ENCODE measurements at regions not wholly inside any gene's neighbourhood (a gene's known extent, or its start where the extent isn't known, plus 50 kb on each side); places are given as distances from the start of the nearest gene placed in this dataset.

DNA sequence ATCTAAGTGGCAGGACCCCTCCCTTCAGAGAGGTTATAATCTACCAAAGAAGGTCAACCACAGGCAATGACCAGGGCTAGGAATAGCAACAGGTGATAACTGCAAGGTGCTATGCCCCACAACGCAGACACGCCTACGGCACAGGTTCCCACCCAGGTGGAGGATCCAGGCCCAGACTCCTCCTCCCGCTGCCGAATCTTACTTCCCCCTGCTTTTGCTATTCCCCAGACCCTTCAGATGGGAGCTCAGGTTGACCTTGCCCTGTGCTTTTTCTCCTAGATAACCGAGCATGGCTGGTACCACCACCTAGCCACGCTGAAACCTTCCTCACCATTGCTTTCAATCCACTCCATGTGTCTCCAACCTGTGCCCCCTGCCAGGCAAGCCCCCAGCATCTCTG is 142.2 kb upstream of the IGF1R start:
- Histone ChIP-seq H3K36me3 (ENCODE audit: insufficient read depth, low read length) (no peaks in the 10 kb centered on the region), H3K4me2 (ENCODE audit: low read length) (no peak overlapping the region), H3K9me3 (ENCODE audit: low read length) (no peaks in the 10 kb centered on the region), H3K79me2 (ENCODE audit: insufficient read depth, low read depth, low read length) (no peaks in the 10 kb centered on the region), H3K4me3 (ENCODE audit: low read depth, low read length, poor library complexity, severe bottlenecking) (no peak overlapping the region), H2AFZ (ENCODE audit: low read length) (no peak overlapping the region), H3K27ac (ENCODE audit: low read depth, low read length, poor library complexity, severe bottlenecking) (no peak overlapping the region), H4K20me1 (ENCODE audit: insufficient read depth, low read length) (no peaks in the 10 kb centered on the region), H3K4me1 (ENCODE audit: insufficient read depth, low read length, poor library complexity, severe bottlenecking) (no peaks in the 10 kb centered on the region), H3K9me2 (ENCODE audit: insufficient read depth, low read length) (no peaks in the 10 kb centered on the region)
- TF ChIP-seq, protein P1, sequence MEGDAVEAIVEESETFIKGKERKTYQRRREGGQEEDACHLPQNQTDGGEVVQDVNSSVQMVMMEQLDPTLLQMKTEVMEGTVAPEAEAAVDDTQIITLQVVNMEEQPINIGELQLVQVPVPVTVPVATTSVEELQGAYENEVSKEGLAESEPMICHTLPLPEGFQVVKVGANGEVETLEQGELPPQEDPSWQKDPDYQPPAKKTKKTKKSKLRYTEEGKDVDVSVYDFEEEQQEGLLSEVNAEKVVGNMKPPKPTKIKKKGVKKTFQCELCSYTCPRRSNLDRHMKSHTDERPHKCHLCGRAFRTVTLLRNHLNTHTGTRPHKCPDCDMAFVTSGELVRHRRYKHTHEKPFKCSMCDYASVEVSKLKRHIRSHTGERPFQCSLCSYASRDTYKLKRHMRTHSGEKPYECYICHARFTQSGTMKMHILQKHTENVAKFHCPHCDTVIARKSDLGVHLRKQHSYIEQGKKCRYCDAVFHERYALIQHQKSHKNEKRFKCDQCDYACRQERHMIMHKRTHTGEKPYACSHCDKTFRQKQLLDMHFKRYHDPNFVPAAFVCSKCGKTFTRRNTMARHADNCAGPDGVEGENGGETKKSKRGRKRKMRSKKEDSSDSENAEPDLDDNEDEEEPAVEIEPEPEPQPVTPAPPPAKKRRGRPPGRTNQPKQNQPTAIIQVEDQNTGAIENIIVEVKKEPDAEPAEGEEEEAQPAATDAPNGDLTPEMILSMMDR (conservative IDR thresholded peaks at IDR 0.05; ENCODE audit: low read length), result no peak
- TF ChIP-seq EZH2phosphoT487 (IDR thresholded peaks at IDR 0.05; ENCODE audit: borderline replicate concordance, low read depth, low read length), result no peak
- CTCF ChIA-PET (ENCODE audit: unreplicated experiment), result no interaction called here
- BruUV-seq (replicated peaks), result no TSS peak
- no peak for DNase-seq (ENCODE audit: low spot score)
- POLR2A ChIA-PET, result no interaction called here
- intact Hi-C loops (cut with micrococcal nuclease; ENCODE audit: unreplicated experiment), result no loop called here

- no peaks in the 10 kb centered on the region for H3K79me2 ChIP-seq (ENCODE audit: insufficient read depth, low read depth, low read length)
- no peaks in the 10 kb centered on the region for H3K9me2 ChIP-seq (ENCODE audit: insufficient read depth, low read length)
- no TSS peak for BruUV-seq (replicated peaks)
- H3K4me1 ChIP-seq (ENCODE audit: insufficient read depth, low read length, poor library complexity, severe bottlenecking), result no peaks in the 10 kb centered on the region
- H3K4me2 ChIP-seq (ENCODE audit: low read length), result no peak overlapping the region
- no peak overlapping the region for H3K27ac ChIP-seq (ENCODE audit: low read depth, low read length, poor library complexity, severe bottlenecking)
- H2AFZ ChIP-seq (ENCODE audit: low read length), result no peak overlapping the region
- H4K20me1 ChIP-seq (ENCODE audit: insufficient read depth, low read length), result no peaks in the 10 kb centered on the region
- intact Hi-C loops (cut with micrococcal nuclease; ENCODE audit: unreplicated experiment), result no loop called here
- no peaks in the 10 kb centered on the region for H3K9me3 ChIP-seq (ENCODE audit: low read length)
- H3K4me3 ChIP-seq (ENCODE audit: low read depth, low read length, poor library complexity, severe bottlenecking), result no peak overlapping the region
- no peak for TF ChIP-seq EZH2phosphoT487 (IDR thresholded peaks at IDR 0.05; ENCODE audit: borderline replicate concordance, low read depth, low read length)
- TF ChIP-seq, protein P1 (conservative IDR thresholded peaks at IDR 0.05; ENCODE audit: low read length), result no peak
- no peak for DNase-seq (ENCODE audit: low spot score)
- ChIA-PET POLR2A (no interaction called here), CTCF (ENCODE audit: unreplicated experiment) (no interaction called here)
- H3K36me3 ChIP-seq (ENCODE audit: insufficient read depth, low read length), result no peaks in the 10 kb centered on the region
These were observed 141.6 kb upstream of the IGF1R start for GRCh38 chr15:98506711-98507110.

- POLR2A ChIA-PET, result no interaction called here
- intact Hi-C loops (cut with micrococcal nuclease; ENCODE audit: unreplicated experiment), result loop anchor here (10.0 kb wide), 1 partner anchor 261 kb away; no protein-coding TSS in a partner anchor
These were observed 134.8 kb upstream of the IGF1R start for GRCh38 chr15:98513428-98513986.

More at GRCh38 chr15:98513428-98513986, 134.8 kb upstream of the IGF1R start:
- CTCF ChIA-PET (ENCODE audit: unreplicated experiment), result no interaction called here
- Histone ChIP-seq H3K4me1 (ENCODE audit: insufficient read depth, low read length, poor library complexity, severe bottlenecking) (no peaks in the 10 kb centered on the region), H2AFZ (ENCODE audit: low read length) (no peak overlapping the region), H3K9me2 (ENCODE audit: insufficient read depth, low read length) (no peaks in the 10 kb centered on the region), H4K20me1 (ENCODE audit: insufficient read depth, low read length) (no peaks in the 10 kb centered on the region), H3K9me3 (ENCODE audit: low read length) (no peaks in the 10 kb centered on the region), H3K79me2 (ENCODE audit: insufficient read depth, low read depth, low read length) (no peaks in the 10 kb centered on the region), H3K27ac (ENCODE audit: low read depth, low read length, poor library complexity, severe bottlenecking) (no peak overlapping the region), H3K4me3 (ENCODE audit: low read depth, low read length, poor library complexity, severe bottlenecking) (no peak overlapping the region), H3K4me2 (ENCODE audit: low read length) (no peak overlapping the region), H3K36me3 (ENCODE audit: insufficient read depth, low read length) (no peaks in the 10 kb centered on the region)
- TF ChIP-seq, protein P1 (conservative IDR thresholded peaks at IDR 0.05; ENCODE audit: low read length), result no peak
- TF ChIP-seq EZH2phosphoT487 (IDR thresholded peaks at IDR 0.05; ENCODE audit: borderline replicate concordance, low read depth, low read length), result no peak
- DNase-seq (ENCODE audit: low spot score), result no peak
- no TSS peak for BruUV-seq (replicated peaks)
